ENCODE measurements at regions not wholly inside any gene's neighbourhood (a gene's known extent, or its start where the extent isn't known, plus 50 kb on each side); places are given as distances from the start of the nearest gene placed in this dataset.
"Not testable (repeated sequence)": the region's sequence is repeated elsewhere in the genome, so short reads cannot be mapped to it uniquely, and the experiment has no call there.

- DNase-seq (no peak), FAIRE-seq (no peak)
- 66 to 85% (median 71%) methylated on average over 5 of the region's 5 CpGs for WGBS, 3 donors
- Histone ChIP-seq H3K4me3 (ENCODE audit: low read depth in 1 of 3, low read length in 3 of 3) (no peak overlapping the region), H3K9me3 (ENCODE audit: control insufficient read depth in 2 of 2, insufficient read depth in 1 of 2, low read depth in 1 of 2, low read length in 1 of 2) (no peaks in the 10 kb centered on the region), H3K27ac (ENCODE audit: low read depth in 1 of 3, low read length in 2 of 3) (no peak overlapping the region), H3K36me3 (ENCODE audit: control insufficient read depth in 3 of 3, insufficient read depth in 2 of 3, low read depth in 1 of 3, low read length in 3 of 3) (no peaks in the 10 kb centered on the region), H3K27me3 (ENCODE audit: control insufficient read depth in 3 of 3, insufficient read depth in 3 of 3, low read length in 3 of 3) (peaks cover 0 to under 1% (median 0%) of the 10 kb centered on the region in 3 donors), H3K4me1 (ENCODE audit: control insufficient read depth in 3 of 3, insufficient read depth in 2 of 3, low read depth in 1 of 3, low read length in 2 of 3) (no peaks in the 10 kb centered on the region)
Measured at GRCh38 chr2:750628-751027, 73.4 kb upstream of the TMEM18 start.

GRCh38 chr2:747762-748351 is 70.7 kb upstream of the TMEM18 start:
- Histone ChIP-seq H3K4me1 (ENCODE audit: control insufficient read depth in 3 of 3, insufficient read depth in 2 of 3, low read depth in 1 of 3, low read length in 2 of 3) (no peaks in the 10 kb centered on the region), H3K27ac (ENCODE audit: low read depth in 1 of 3, low read length in 2 of 3) (no peak overlapping the region), H3K27me3 (ENCODE audit: control insufficient read depth in 3 of 3, insufficient read depth in 3 of 3, low read length in 3 of 3) (no peaks in the 10 kb centered on the region), H3K36me3 (ENCODE audit: control insufficient read depth in 3 of 3, insufficient read depth in 2 of 3, low read depth in 1 of 3, low read length in 3 of 3) (no peaks in the 10 kb centered on the region), H3K9me3 (ENCODE audit: control insufficient read depth in 2 of 2, insufficient read depth in 1 of 2, low read depth in 1 of 2, low read length in 1 of 2) (no peaks in the 10 kb centered on the region), H3K4me3 (ENCODE audit: low read depth in 1 of 3, low read length in 3 of 3) (no peak overlapping the region)
- FAIRE-seq (no peak), DNase-seq (no peak)
- 83 to 89% (median 84%) methylated on average over 12 of the region's 12 CpGs for WGBS, 3 donors

- H3K36me3 ChIP-seq (ENCODE audit: control insufficient read depth in 3 of 3, insufficient read depth in 2 of 3, low read depth in 1 of 3, low read length in 3 of 3) = no peaks in the 10 kb centered on the region
- FAIRE-seq = no peak
- 69 to 83% (median 77%) methylated on average over 4 of the region's 4 CpGs for WGBS, 3 donors
- H3K4me1 ChIP-seq (ENCODE audit: control insufficient read depth in 3 of 3, insufficient read depth in 2 of 3, low read depth in 1 of 3, low read length in 2 of 3) = no peaks in the 10 kb centered on the region
- H3K27ac ChIP-seq (ENCODE audit: low read depth in 1 of 3, low read length in 2 of 3) = no peak overlapping the region
- H3K9me3 ChIP-seq (ENCODE audit: control insufficient read depth in 2 of 2, insufficient read depth in 1 of 2, low read depth in 1 of 2, low read length in 1 of 2) = no peaks in the 10 kb centered on the region
- no peak for DNase-seq
- H3K4me3 ChIP-seq (ENCODE audit: low read depth in 1 of 3, low read length in 3 of 3) = no peak overlapping the region
- peaks cover 0 to 8% (median 0%) of the 10 kb centered on the region in 3 donors for H3K27me3 ChIP-seq (ENCODE audit: control insufficient read depth in 3 of 3, insufficient read depth in 3 of 3, low read length in 3 of 3)
Measured at GRCh38 chr2:746697-747096, 69.5 kb upstream of the TMEM18 start.

- Histone ChIP-seq H3K9me3 (ENCODE audit: control insufficient read depth in 2 of 2, insufficient read depth in 1 of 2, low read depth in 1 of 2, low read length in 1 of 2) (no peaks in the 10 kb centered on the region), H3K4me3 (ENCODE audit: low read depth in 1 of 3, low read length in 3 of 3) (no peak overlapping the region), H3K27ac (ENCODE audit: low read depth in 1 of 3, low read length in 2 of 3) (no peak overlapping the region), H3K4me1 (ENCODE audit: control insufficient read depth in 3 of 3, insufficient read depth in 2 of 3, low read depth in 1 of 3, low read length in 2 of 3) (peaks cover 0 to 5% (median 0%) of the 10 kb centered on the region in 3 donors), H3K36me3 (ENCODE audit: control insufficient read depth in 3 of 3, insufficient read depth in 2 of 3, low read depth in 1 of 3, low read length in 3 of 3) (no peaks in the 10 kb centered on the region), H3K27me3 (ENCODE audit: control insufficient read depth in 3 of 3, insufficient read depth in 3 of 3, low read length in 3 of 3) (peaks cover 0 to 8% (median 0%) of the 10 kb centered on the region in 3 donors)
- FAIRE-seq (no peak), DNase-seq (no peak)
- 73 to 82% (median 75%) methylated on average over 3 of the region's 3 CpGs for whole genome bisulfite sequencing, 3 donors
Measured at GRCh38 chr2:744088-744487, 66.9 kb upstream of the TMEM18 start.

- FAIRE-seq = no peak
Measured at GRCh38 chr2:742221-742620, 65.0 kb upstream of the TMEM18 start.

GRCh38 chr2:741195-741496 is 63.9 kb upstream of the TMEM18 start:
- DNase-seq = no peak
- no peak for FAIRE-seq
- WGBS, 3 donors = 24 to 31% (median 26%) methylated on average over 3 of the region's 3 CpGs

More at GRCh38 chr2:742221-742620, 65.0 kb upstream of the TMEM18 start:
- Histone ChIP-seq H3K27me3 (ENCODE audit: control insufficient read depth in 3 of 3, insufficient read depth in 3 of 3, low read length in 3 of 3) (peaks cover 0 to 11% (median 0%) of the 10 kb centered on the region in 3 donors), H3K4me1 (ENCODE audit: control insufficient read depth in 3 of 3, insufficient read depth in 2 of 3, low read depth in 1 of 3, low read length in 2 of 3) (peaks cover 0 to 5% (median 0%) of the 10 kb centered on the region in 3 donors), H3K36me3 (ENCODE audit: control insufficient read depth in 3 of 3, insufficient read depth in 2 of 3, low read depth in 1 of 3, low read length in 3 of 3) (no peaks in the 10 kb centered on the region), H3K9me3 (ENCODE audit: control insufficient read depth in 2 of 2, insufficient read depth in 1 of 2, low read depth in 1 of 2, low read length in 1 of 2) (no peaks in the 10 kb centered on the region), H3K27ac (ENCODE audit: low read depth in 1 of 3, low read length in 2 of 3) (no peak overlapping the region), H3K4me3 (ENCODE audit: low read depth in 1 of 3, low read length in 3 of 3) (no peak overlapping the region)
- no peak for DNase-seq
- 71 to 75% (median 75%) methylated on average over 9 of the region's 9 CpGs for WGBS, 3 donors

GRCh38 chr2:740322-741194 is 63.4 kb upstream of the TMEM18 start:
- H3K4me3 ChIP-seq (ENCODE audit: low read depth in 1 of 3, low read length in 3 of 3) = peak overlapping the region in 2 of 3 donors; percentile 7 to 33
- 3% methylated on average over 41 of the region's 41 CpGs for whole genome bisulfite sequencing, 3 donors
- H3K36me3 ChIP-seq (ENCODE audit: control insufficient read depth in 3 of 3, insufficient read depth in 2 of 3, low read depth in 1 of 3, low read length in 3 of 3); FAIRE-seq; H3K4me1 ChIP-seq (ENCODE audit: control insufficient read depth in 3 of 3, insufficient read depth in 2 of 3, low read depth in 1 of 3, low read length in 2 of 3); H3K9me3 ChIP-seq (ENCODE audit: control insufficient read depth in 2 of 2, insufficient read depth in 1 of 2, low read depth in 1 of 2, low read length in 1 of 2): not testable (repeated sequence)
- peaks cover 0 to 11% (median 0%) of the 10 kb centered on the region in 3 donors for H3K27me3 ChIP-seq (ENCODE audit: control insufficient read depth in 3 of 3, insufficient read depth in 3 of 3, low read length in 3 of 3)
- peak overlapping the region in 1 of 3 donors; percentile 41 for H3K27ac ChIP-seq (ENCODE audit: low read depth in 1 of 3, low read length in 2 of 3)
- peak; percentile 57 to 94 for DNase-seq

More at GRCh38 chr2:741195-741496, 63.9 kb upstream of the TMEM18 start:
- Histone ChIP-seq H3K27ac (ENCODE audit: low read depth in 1 of 3, low read length in 2 of 3) (no peak overlapping the region), H3K4me3 (ENCODE audit: low read depth in 1 of 3, low read length in 3 of 3) (peak overlapping the region in 1 of 3 donors; percentile 33), H3K4me1 (ENCODE audit: control insufficient read depth in 3 of 3, insufficient read depth in 2 of 3, low read depth in 1 of 3, low read length in 2 of 3) (peaks cover 0 to 5% (median 0%) of the 10 kb centered on the region in 3 donors), H3K36me3 (ENCODE audit: control insufficient read depth in 3 of 3, insufficient read depth in 2 of 3, low read depth in 1 of 3, low read length in 3 of 3) (no peaks in the 10 kb centered on the region), H3K27me3 (ENCODE audit: control insufficient read depth in 3 of 3, insufficient read depth in 3 of 3, low read length in 3 of 3) (peaks cover 0 to 11% (median 0%) of the 10 kb centered on the region in 3 donors), H3K9me3 (ENCODE audit: control insufficient read depth in 2 of 2, insufficient read depth in 1 of 2, low read depth in 1 of 2, low read length in 1 of 2) (no peaks in the 10 kb centered on the region)

GRCh38 chr2:739864-740321 is 62.7 kb upstream of the TMEM18 start:
- H3K9me3 ChIP-seq (ENCODE audit: control insufficient read depth in 2 of 2, insufficient read depth in 1 of 2, low read depth in 1 of 2, low read length in 1 of 2); H3K36me3 ChIP-seq (ENCODE audit: control insufficient read depth in 3 of 3, insufficient read depth in 2 of 3, low read depth in 1 of 3, low read length in 3 of 3); FAIRE-seq; H3K4me1 ChIP-seq (ENCODE audit: control insufficient read depth in 3 of 3, insufficient read depth in 2 of 3, low read depth in 1 of 3, low read length in 2 of 3): not testable (repeated sequence)
- peak in 1 of 2 donors; percentile 2 for DNase-seq
- WGBS, 3 donors = 4 to 11% (median 5%) methylated on average over 21 to 23 of the region's 23 CpGs
- Histone ChIP-seq H3K27ac (ENCODE audit: low read depth in 1 of 3, low read length in 2 of 3) (peak overlapping the region in 1 of 3 donors; percentile 41), H3K27me3 (ENCODE audit: control insufficient read depth in 3 of 3, insufficient read depth in 3 of 3, low read length in 3 of 3) (peaks cover 0 to 11% (median 0%) of the 10 kb centered on the region in 3 donors), H3K4me3 (ENCODE audit: low read depth in 1 of 3, low read length in 3 of 3) (peak overlapping the region in 1 of 3 donors; percentile 33)

Data from small intestine (tissue), 7 donors.